ENCODE measurements at regions not wholly inside any gene's neighbourhood (a gene's known extent, or its start where the extent isn't known, plus 50 kb on each side); places are given as distances from the start of the nearest gene placed in this dataset.

DNA sequence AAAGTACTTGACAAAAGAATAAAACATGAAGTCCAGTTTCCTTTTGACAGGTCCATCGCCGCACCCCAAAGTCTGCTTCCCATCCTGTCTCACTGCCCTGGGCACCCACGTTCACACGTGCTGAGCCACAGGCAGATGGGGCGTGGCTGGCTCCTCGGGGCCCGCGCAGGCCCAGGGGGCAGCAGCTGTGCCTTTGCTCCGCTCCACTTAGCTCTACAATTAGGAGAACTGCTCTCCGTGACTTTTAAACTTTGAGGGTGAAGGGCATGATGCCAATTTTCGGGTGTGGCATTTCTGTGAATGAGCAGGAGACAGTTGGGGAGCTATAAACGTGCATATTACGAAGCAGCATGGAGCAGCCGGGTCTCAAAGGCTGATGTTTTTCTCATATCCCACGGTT, 152.4 kb downstream of the TDRD15 start:
- Histone ChIP-seq H3K27ac (ENCODE audit: low read depth, low read length) (no peak overlapping the region), H3K36me3 (ENCODE audit: control insufficient read depth, insufficient read depth, low read length) (no peaks in the 10 kb centered on the region), H3K9ac (ENCODE audit: low read length) (no peak overlapping the region), H3K4me1 (ENCODE audit: control insufficient read depth, insufficient read depth, low read length) (peaks cover 7% of the 10 kb centered on the region), H3K27me3 (ENCODE audit: control insufficient read depth, insufficient read depth, low read length) (no peaks in the 10 kb centered on the region), H3K4me3 (ENCODE audit: low read length) (no peak overlapping the region)

DNA sequence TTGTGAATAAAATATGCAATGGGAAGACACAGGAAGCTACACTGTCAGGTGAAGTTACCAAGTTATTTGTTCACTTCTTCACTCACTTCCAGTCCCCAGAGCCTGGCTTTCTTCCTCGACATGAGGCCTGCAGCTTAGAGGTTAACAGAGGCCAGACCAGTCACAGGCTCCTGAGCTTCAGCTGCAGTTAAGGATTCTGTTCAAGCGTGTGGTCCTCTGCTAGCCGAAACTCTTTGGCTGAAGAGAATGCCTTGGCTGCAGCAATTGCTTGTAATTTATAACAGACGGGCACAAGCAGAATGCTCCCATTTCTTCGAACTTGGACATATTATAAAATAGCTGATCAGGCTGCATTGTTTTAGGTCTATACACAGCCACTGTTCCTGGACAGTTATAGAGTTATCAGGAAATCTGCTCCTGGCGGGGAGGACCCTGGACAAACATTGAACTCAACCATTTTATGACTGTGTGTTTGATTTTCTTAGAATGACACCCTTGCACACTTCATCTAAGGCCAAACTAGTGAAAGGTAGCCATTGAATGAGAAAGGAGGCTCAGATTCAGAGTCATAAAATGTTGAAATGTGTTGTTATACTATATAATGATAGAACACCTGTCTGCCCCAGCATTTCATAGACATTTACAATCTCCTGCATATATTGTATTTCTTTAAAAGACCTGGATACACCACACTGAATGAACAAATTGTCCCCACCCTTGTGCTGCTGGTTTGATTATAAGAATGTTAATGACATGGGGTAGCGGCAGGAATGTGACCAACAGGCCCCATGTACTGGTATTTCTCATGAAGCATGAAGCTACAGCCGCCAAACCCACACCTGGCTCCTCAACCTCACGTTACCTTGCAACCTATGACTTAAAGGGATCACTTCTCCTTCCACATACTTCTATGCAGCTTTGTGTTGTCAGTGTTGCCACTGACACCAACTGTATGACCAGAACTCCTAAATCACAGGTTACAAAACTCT, 153.6 kb downstream of the TDRD15 start:
- Histone ChIP-seq H3K36me3 (ENCODE audit: control insufficient read depth, insufficient read depth, low read length) (no peaks in the 10 kb centered on the region), H3K27ac (ENCODE audit: low read depth, low read length) (no peak overlapping the region), H3K4me1 (ENCODE audit: control insufficient read depth, insufficient read depth, low read length) (peaks cover 7% of the 10 kb centered on the region), H3K27me3 (ENCODE audit: control insufficient read depth, insufficient read depth, low read length) (no peaks in the 10 kb centered on the region), H3K9ac (ENCODE audit: low read length) (no peak overlapping the region), H3K4me3 (ENCODE audit: low read length) (no peak overlapping the region)

DNA sequence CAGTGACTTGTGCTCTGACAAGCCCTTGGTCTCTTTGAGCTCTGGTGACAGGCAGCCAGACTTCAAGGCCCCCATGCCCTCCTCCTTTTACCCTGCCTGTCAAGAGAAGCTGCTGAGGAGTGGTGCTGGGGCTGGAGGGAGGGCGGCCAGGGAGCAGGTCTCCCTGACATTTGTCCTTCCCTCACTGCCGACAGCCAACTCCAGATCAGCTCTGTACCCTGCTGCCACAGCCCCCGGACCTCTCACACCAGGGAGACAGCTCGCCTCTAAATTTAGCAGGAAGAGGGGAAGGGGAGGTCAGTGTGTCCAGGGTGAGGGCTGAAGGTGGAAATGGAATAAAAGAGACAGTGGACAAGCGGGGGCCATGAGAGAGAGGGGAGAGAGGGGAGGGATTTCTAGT, 155.8 kb downstream of the TDRD15 start:
- no peak overlapping the region for H3K27ac ChIP-seq (ENCODE audit: low read depth, low read length)
- no peak overlapping the region for H3K9ac ChIP-seq (ENCODE audit: low read length)
- no peaks in the 10 kb centered on the region for H3K27me3 ChIP-seq (ENCODE audit: control insufficient read depth, insufficient read depth, low read length)
- peaks cover 7% of the 10 kb centered on the region for H3K4me1 ChIP-seq (ENCODE audit: control insufficient read depth, insufficient read depth, low read length)
- H3K4me3 ChIP-seq (ENCODE audit: low read length): no peak overlapping the region
- no peaks in the 10 kb centered on the region for H3K36me3 ChIP-seq (ENCODE audit: control insufficient read depth, insufficient read depth, low read length)

DNA sequence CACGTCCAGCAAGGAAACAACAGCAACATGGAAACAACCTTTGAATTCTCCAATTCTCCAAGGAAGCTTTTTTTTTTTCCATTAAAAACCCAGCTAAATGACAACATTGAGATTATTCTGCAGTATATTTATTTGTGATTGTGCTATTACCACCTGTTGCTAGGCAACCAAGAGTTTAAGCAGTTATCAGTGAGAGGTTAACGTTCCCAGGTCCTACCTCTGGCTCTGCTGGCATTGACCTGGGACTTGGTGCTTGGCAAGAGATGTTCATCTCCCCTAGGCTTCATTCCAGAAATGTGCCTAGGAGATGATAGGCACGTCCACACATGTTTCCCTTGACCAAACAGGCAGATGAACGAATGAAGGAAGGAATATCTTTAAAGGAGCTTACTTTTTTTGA, 157.0 kb downstream of the TDRD15 start:
- Histone ChIP-seq H3K4me1 (ENCODE audit: control insufficient read depth, insufficient read depth, low read length) (peaks cover 7% of the 10 kb centered on the region), H3K4me3 (ENCODE audit: low read length) (no peak overlapping the region), H3K9ac (ENCODE audit: low read length) (no peak overlapping the region), H3K36me3 (ENCODE audit: control insufficient read depth, insufficient read depth, low read length) (no peaks in the 10 kb centered on the region), H3K27ac (ENCODE audit: low read depth, low read length) (no peak overlapping the region), H3K27me3 (ENCODE audit: control insufficient read depth, insufficient read depth, low read length) (no peaks in the 10 kb centered on the region)

DNA sequence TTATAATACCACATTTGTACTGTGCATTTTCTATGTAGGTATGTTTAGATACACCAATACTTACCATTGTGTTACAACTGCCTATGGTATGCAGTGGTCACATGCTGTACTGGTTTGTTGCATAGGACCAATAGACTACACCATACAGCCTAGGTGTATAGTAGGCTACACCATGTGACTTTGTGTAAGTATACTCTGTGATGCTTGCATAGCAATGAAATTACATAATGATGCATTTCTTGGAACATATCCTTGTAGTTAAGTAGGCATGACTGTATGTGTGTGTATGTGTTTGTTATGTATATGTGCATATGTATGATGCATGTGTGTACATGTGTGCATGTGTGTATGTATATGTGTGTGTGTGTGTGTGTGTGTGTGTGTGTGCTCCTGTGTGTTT, 157.6 kb downstream of the TDRD15 start:
- H3K9ac ChIP-seq (ENCODE audit: low read length): no peak overlapping the region
- H3K27ac ChIP-seq (ENCODE audit: low read depth, low read length): no peak overlapping the region
- no peaks in the 10 kb centered on the region for H3K36me3 ChIP-seq (ENCODE audit: control insufficient read depth, insufficient read depth, low read length)
- H3K4me3 ChIP-seq (ENCODE audit: low read length): no peak overlapping the region
- H3K27me3 ChIP-seq (ENCODE audit: control insufficient read depth, insufficient read depth, low read length): no peaks in the 10 kb centered on the region
- H3K4me1 ChIP-seq (ENCODE audit: control insufficient read depth, insufficient read depth, low read length): peaks cover 7% of the 10 kb centered on the region

DNA sequence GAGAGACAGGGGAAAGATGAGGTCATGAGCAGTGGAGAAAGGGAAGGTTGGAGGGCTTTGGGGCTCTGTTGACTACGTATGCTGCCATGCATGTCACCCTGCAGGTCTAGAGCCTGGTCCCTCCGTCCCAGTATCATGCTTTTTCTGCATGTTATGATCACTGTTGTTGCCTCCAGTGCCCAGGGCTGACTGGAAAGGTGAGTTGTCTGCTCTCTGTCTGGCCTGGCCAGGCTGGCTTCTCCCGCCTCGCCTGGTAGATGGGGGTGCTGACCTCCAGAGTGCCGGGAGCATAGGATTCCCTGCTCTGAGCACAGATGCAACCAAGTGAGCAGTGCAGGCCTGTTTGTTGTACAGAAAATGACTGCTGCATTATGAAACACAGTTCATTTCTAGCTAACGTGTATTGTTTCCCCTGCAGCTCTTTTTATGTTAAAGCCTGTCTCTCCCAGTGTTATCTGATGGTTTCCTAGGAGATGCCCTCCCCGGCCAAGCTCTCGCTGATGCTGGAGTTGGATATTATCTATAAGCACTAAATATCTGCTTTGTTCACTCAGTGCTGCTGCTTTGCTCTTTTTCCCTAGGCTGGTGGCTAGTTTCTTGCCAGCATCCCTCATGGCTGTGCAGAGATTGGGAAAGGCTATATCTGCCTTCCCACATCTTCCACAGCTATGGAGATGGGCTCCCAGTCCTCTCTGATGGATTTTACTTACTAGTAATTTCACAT, 158.2 kb downstream of the TDRD15 start:
- Histone ChIP-seq H3K9ac (ENCODE audit: low read length) (no peak overlapping the region), H3K36me3 (ENCODE audit: control insufficient read depth, insufficient read depth, low read length) (no peaks in the 10 kb centered on the region), H3K27me3 (ENCODE audit: control insufficient read depth, insufficient read depth, low read length) (no peaks in the 10 kb centered on the region), H3K27ac (ENCODE audit: low read depth, low read length) (no peak overlapping the region), H3K4me1 (ENCODE audit: control insufficient read depth, insufficient read depth, low read length) (peaks cover 7% of the 10 kb centered on the region), H3K4me3 (ENCODE audit: low read length) (no peak overlapping the region)

DNA sequence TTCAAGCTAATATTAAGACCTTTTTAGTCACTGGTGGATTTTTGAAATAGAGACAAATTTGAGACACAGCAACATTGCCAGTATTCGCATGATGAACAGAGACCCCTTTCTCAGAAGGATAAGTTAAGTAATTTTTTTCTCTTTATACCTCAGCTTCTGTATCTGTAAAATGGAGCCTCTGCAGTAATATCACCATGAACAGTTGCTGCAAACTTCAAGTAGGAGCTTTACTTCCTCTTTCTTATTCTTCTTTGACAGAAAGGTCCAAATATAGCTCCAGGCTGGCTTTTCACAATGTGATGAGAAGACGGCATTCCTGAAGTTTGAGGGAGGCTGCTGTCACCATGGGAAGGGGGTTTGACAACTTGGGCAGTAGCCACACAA, 158.7 kb downstream of the TDRD15 start:
- Histone ChIP-seq H3K9ac (ENCODE audit: low read length) (no peak overlapping the region), H3K27me3 (ENCODE audit: control insufficient read depth, insufficient read depth, low read length) (no peaks in the 10 kb centered on the region), H3K4me1 (ENCODE audit: control insufficient read depth, insufficient read depth, low read length) (peaks cover 1% of the 10 kb centered on the region), H3K36me3 (ENCODE audit: control insufficient read depth, insufficient read depth, low read length) (no peaks in the 10 kb centered on the region), H3K27ac (ENCODE audit: low read depth, low read length) (no peak overlapping the region), H3K4me3 (ENCODE audit: low read length) (no peak overlapping the region)

DNA sequence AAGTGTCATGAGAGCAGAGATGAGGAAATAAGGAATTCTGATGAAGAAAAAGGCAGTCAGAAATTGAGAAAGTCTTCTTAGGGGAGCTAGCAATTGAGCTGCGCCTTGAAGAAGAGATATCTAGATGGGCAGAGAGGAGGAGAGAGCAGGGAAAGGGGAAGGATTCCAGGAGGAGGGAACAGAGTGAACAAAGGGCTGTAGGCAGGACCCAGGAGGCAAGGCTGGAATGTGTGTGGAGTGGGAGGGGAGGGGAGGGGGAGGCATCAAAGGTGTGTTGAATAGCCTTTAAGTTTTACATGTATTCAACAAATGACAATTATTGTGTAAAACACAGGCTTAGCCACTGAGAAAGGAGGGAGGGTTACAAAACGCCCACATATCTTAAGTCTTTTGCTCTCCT, 164.5 kb downstream of the TDRD15 start:
- H3K27ac ChIP-seq (ENCODE audit: low read depth, low read length): peak overlapping the region; percentile 18
- no peaks in the 10 kb centered on the region for H3K36me3 ChIP-seq (ENCODE audit: control insufficient read depth, insufficient read depth, low read length)
- H3K4me3 ChIP-seq (ENCODE audit: low read length): no peak overlapping the region
- H3K4me1 ChIP-seq (ENCODE audit: control insufficient read depth, insufficient read depth, low read length): peaks cover 10% of the 10 kb centered on the region
- no peak overlapping the region for H3K9ac ChIP-seq (ENCODE audit: low read length)
- no peaks in the 10 kb centered on the region for H3K27me3 ChIP-seq (ENCODE audit: control insufficient read depth, insufficient read depth, low read length)

DNA sequence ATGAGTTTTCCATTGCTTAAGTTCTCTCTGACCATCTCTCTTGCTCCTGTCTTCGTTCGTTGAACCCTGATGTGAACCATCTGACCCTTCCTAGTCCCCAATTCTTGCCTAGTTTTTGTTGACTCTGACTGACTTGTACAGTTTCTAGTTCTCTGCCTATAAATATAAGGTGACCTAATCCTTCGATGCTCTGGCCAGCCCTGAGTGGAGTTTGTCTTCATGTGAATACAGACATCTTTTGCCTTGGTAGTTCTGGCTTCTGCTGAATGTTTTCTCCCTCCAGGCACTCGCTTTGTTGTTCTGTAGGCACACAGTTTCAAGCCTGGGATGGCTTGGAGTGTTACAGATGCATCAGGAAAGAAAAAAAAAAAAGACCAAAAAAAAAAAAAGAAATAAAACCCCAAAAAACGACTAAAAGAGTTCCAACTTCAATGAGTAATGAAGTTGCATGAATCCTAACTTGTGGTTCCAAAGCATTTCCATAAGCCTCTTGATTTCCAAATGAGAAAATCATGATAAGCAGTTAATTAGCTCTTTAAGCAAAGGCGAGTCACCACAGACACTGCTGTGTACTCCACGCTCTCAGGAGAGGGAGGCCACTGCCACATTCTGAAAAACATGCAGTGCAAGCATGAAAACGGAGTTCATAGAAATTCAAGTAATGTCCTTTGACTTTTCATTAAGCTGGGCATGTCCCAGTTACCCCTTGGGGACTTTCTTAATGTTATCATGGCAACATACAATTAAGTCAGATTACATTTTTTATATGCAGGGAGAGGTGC, 165.2 kb downstream of the TDRD15 start:
- Histone ChIP-seq H3K27ac (ENCODE audit: low read depth, low read length) (peak overlapping the region; percentile 18), H3K4me1 (ENCODE audit: control insufficient read depth, insufficient read depth, low read length) (peaks cover 10% of the 10 kb centered on the region), H3K4me3 (ENCODE audit: low read length) (no peak overlapping the region), H3K36me3 (ENCODE audit: control insufficient read depth, insufficient read depth, low read length) (no peaks in the 10 kb centered on the region), H3K27me3 (ENCODE audit: control insufficient read depth, insufficient read depth, low read length) (no peaks in the 10 kb centered on the region), H3K9ac (ENCODE audit: low read length) (no peak overlapping the region)

DNA sequence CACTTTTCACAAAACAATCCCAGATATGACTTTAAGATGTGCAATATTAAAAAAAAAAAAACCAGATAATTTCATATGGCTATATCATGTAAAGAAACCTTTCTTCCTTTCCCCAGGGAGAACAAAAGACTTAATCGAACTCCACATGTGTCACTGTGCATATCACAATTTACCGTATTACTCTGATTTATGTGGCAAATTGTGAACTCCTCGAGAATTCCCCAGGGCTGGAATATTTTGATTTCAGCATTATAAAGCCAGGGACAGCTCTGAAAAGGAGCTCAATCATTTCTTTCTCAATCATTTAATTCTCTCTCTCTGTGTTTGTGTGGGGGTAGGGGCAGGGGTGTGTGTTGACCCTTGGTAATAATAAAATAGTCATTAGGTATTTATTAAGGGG, 165.8 kb downstream of the TDRD15 start:
- Histone ChIP-seq H3K4me3 (ENCODE audit: low read length) (no peak overlapping the region), H3K27ac (ENCODE audit: low read depth, low read length) (no peak overlapping the region), H3K27me3 (ENCODE audit: control insufficient read depth, insufficient read depth, low read length) (no peaks in the 10 kb centered on the region), H3K36me3 (ENCODE audit: control insufficient read depth, insufficient read depth, low read length) (no peaks in the 10 kb centered on the region), H3K4me1 (ENCODE audit: control insufficient read depth, insufficient read depth, low read length) (peaks cover 10% of the 10 kb centered on the region), H3K9ac (ENCODE audit: low read length) (no peak overlapping the region)

DNA sequence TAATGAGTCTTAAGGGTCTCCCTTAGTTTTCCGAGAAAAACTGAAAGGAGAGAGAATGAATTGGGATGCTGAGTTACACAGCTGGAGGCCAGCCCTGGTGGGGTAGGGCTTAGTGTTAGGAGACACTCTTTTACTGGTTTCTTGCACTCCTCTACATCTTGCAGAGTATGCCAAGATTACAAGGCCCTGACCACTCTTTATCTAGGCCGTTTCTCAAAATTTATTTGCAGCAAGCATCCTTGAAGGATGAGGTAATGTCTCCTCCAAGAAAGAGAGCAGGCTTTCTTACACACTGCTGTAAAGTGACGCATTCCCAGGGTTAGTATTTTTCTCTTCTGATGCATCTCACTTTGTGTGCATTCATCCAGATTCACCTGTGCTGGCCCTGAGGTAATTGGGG, 166.2 kb downstream of the TDRD15 start:
- no peaks in the 10 kb centered on the region for H3K27me3 ChIP-seq (ENCODE audit: control insufficient read depth, insufficient read depth, low read length)
- H3K4me1 ChIP-seq (ENCODE audit: control insufficient read depth, insufficient read depth, low read length): peaks cover 10% of the 10 kb centered on the region
- H3K27ac ChIP-seq (ENCODE audit: low read depth, low read length): no peak overlapping the region
- H3K4me3 ChIP-seq (ENCODE audit: low read length): no peak overlapping the region
- H3K9ac ChIP-seq (ENCODE audit: low read length): no peak overlapping the region
- H3K36me3 ChIP-seq (ENCODE audit: control insufficient read depth, insufficient read depth, low read length): no peaks in the 10 kb centered on the region

DNA sequence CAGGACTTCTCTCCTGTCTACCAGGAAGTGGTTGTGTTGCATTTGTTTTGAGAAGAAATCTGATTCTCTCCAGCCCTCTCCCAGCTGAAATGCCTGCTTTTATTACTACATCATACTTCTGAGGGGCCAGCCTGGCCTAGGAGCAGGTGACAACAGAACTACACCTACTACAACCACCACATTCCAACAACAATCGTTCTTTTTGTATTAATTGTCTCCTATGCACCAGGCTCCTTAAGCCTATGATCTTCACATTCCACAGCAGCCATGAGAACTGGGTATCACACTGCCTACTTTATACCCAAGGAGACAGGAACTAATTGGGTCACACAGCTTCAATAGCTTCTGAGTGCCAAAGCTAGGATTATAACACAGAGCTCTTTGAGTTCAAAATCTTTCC, 167.7 kb downstream of the TDRD15 start:
- Histone ChIP-seq H3K27ac (ENCODE audit: low read depth, low read length) (no peak overlapping the region), H3K27me3 (ENCODE audit: control insufficient read depth, insufficient read depth, low read length) (no peaks in the 10 kb centered on the region), H3K4me3 (ENCODE audit: low read length) (no peak overlapping the region), H3K36me3 (ENCODE audit: control insufficient read depth, insufficient read depth, low read length) (no peaks in the 10 kb centered on the region), H3K4me1 (ENCODE audit: control insufficient read depth, insufficient read depth, low read length) (peaks cover 10% of the 10 kb centered on the region), H3K9ac (ENCODE audit: low read length) (no peak overlapping the region)

Measured in rectal smooth muscle tissue (tissue), 1 donor.